ENCODE measurements at regions not wholly inside any gene's neighbourhood (a gene's known extent, or its start where the extent isn't known, plus 50 kb on each side); places are given as distances from the start of the nearest gene placed in this dataset.

- H3K4me1 ChIP-seq (ENCODE audit: insufficient read depth), result no peaks in the 10 kb centered on the region
- no peak for DNase-seq
- no peak for TF ChIP-seq POLR2A (IDR thresholded peaks at IDR 0.05)
- TF ChIP-seq CTCF (IDR thresholded peaks at IDR 0.05), result no peak
- no peak for TF ChIP-seq EP300 (IDR thresholded peaks at IDR 0.05)
- no peaks in the 10 kb centered on the region for H3K9me3 ChIP-seq
- WGBS, 3 donors, result 32 to 59% (median 47%) methylated on average over 2 of the region's 2 CpGs
- intact Hi-C loops (cut with DNase I), result no loop called here
- H3K4me3 ChIP-seq, result no peak overlapping the region
- H3K27me3 ChIP-seq, result no peaks in the 10 kb centered on the region
- no peaks in the 10 kb centered on the region for H3K36me3 ChIP-seq
- H3K27ac ChIP-seq, result no peak overlapping the region
Measured at GRCh38 chr10:8136736-8137135, 82.2 kb downstream of the GATA3 start.

GRCh38 chr10:8137272-8137681 is 82.8 kb downstream of the GATA3 start:
- no peak for DNase-seq
- Histone ChIP-seq H3K27me3 (no peaks in the 10 kb centered on the region), H3K9me3 (no peaks in the 10 kb centered on the region), H3K4me1 (ENCODE audit: insufficient read depth) (no peaks in the 10 kb centered on the region), H3K4me3 (no peak overlapping the region), H3K27ac (no peak overlapping the region), H3K36me3 (no peaks in the 10 kb centered on the region)
- TF ChIP-seq POLR2A (IDR thresholded peaks at IDR 0.05), result no peak
- TF ChIP-seq EP300 (IDR thresholded peaks at IDR 0.05), result no peak
- TF ChIP-seq CTCF (IDR thresholded peaks at IDR 0.05), result no peak
- intact Hi-C loops (cut with DNase I), result no loop called here
- WGBS, 3 donors, result 76 to 82% (median 78%) methylated on average over 6 of the region's 6 CpGs

GRCh38 chr10:8137726-8138125 is 83.2 kb downstream of the GATA3 start:
- Histone ChIP-seq H3K4me1 (ENCODE audit: insufficient read depth) (no peaks in the 10 kb centered on the region), H3K9me3 (no peaks in the 10 kb centered on the region), H3K27me3 (no peaks in the 10 kb centered on the region), H3K36me3 (no peaks in the 10 kb centered on the region), H3K4me3 (no peak overlapping the region), H3K27ac (no peak overlapping the region)
- DNase-seq, result no peak
- 80 to 91% (median 85%) methylated on average over 6 of the region's 6 CpGs for WGBS, 3 donors
- TF ChIP-seq CTCF (IDR thresholded peaks at IDR 0.05) (no peak), EP300 (IDR thresholded peaks at IDR 0.05) (no peak), POLR2A (IDR thresholded peaks at IDR 0.05) (no peak)
- intact Hi-C loops (cut with DNase I), result no loop called here

GRCh38 chr10:8138471-8138870 is 84.0 kb downstream of the GATA3 start:
- intact Hi-C loops (cut with DNase I), result no loop called here

More at GRCh38 chr10:8138471-8138870, 84.0 kb downstream of the GATA3 start:
- H3K27me3 ChIP-seq, result no peaks in the 10 kb centered on the region
- DNase-seq, result no peak
- H3K4me3 ChIP-seq, result no peak overlapping the region
- H3K9me3 ChIP-seq, result no peaks in the 10 kb centered on the region
- WGBS, 3 donors, result 84 to 90% (median 86%) methylated on average over 3 of the region's 3 CpGs
- no peaks in the 10 kb centered on the region for H3K4me1 ChIP-seq (ENCODE audit: insufficient read depth)
- no peaks in the 10 kb centered on the region for H3K36me3 ChIP-seq
- H3K27ac ChIP-seq, result no peak overlapping the region
- TF ChIP-seq CTCF (IDR thresholded peaks at IDR 0.05), result no peak
- no peak for TF ChIP-seq POLR2A (IDR thresholded peaks at IDR 0.05)
